AG20443 (cell line): ENCODE measurements at regions not wholly inside any gene's neighbourhood (a gene's known extent, or its start where the extent isn't known, plus 50 kb on each side); places are given as distances from the start of the nearest gene placed in this dataset.

Experiments
- DNase-seq: peaks from one replicate; pipeline ENCODE4 v3.0.0; 2012; ENCODE audit warnings: low spot score, mixed read lengths

- DNase-seq: no peak
These were observed 608.3 kb upstream of the PCDH10 start for GRCh38 chr4:132540797-132541196.

GRCh38 chr4:132542228-132542627, 606.9 kb upstream of the PCDH10 start:
- DNase-seq: no peak

- DNase-seq: no peak
These were observed 600.6 kb upstream of the PCDH10 start for GRCh38 chr4:132548463-132548862.

- DNase-seq: no peak
These were observed 592.8 kb upstream of the PCDH10 start for GRCh38 chr4:132556316-132556715.

- no peak for DNase-seq
These were observed 591.4 kb upstream of the PCDH10 start for GRCh38 chr4:132557660-132558059.

GRCh38 chr4:132564920-132565319, 584.2 kb upstream of the PCDH10 start:
- no peak for DNase-seq

- no peak for DNase-seq
These were observed 583.6 kb upstream of the PCDH10 start for GRCh38 chr4:132565542-132565941.

GRCh38 chr4:132572210-132572609, 576.9 kb upstream of the PCDH10 start:
- DNase-seq: no peak

GRCh38 chr4:132587626-132588025, 561.5 kb upstream of the PCDH10 start:
- no peak for DNase-seq

GRCh38 chr4:132592340-132592739, 556.8 kb upstream of the PCDH10 start:
- no peak for DNase-seq

GRCh38 chr4:132592850-132593249, 556.2 kb upstream of the PCDH10 start:
- no peak for DNase-seq

GRCh38 chr4:132593717-132594400, 555.2 kb upstream of the PCDH10 start:
- no peak for DNase-seq

GRCh38 chr4:132596186-132596585, 552.9 kb upstream of the PCDH10 start:
- DNase-seq: no peak

GRCh38 chr4:132605551-132605950, 543.5 kb upstream of the PCDH10 start:
- no peak for DNase-seq

- no peak for DNase-seq
These were observed 534.4 kb upstream of the PCDH10 start for GRCh38 chr4:132614682-132615081.

GRCh38 chr4:132619968-132620367, 529.1 kb upstream of the PCDH10 start:
- DNase-seq: no peak

GRCh38 chr4:132642016-132642817, 506.9 kb upstream of the PCDH10 start:
- DNase-seq: peak; percentile 7

- DNase-seq: no peak
These were observed 502.9 kb upstream of the PCDH10 start for GRCh38 chr4:132646186-132646585.

GRCh38 chr4:132651196-132651595, 497.9 kb upstream of the PCDH10 start:
- no peak for DNase-seq

GRCh38 chr4:132660181-132660580, 488.9 kb upstream of the PCDH10 start:
- DNase-seq: no peak

- no peak for DNase-seq
These were observed 486.6 kb upstream of the PCDH10 start for GRCh38 chr4:132662456-132662855.

GRCh38 chr4:132669786-132670185, 479.3 kb upstream of the PCDH10 start:
- no peak for DNase-seq

- DNase-seq: no peak
These were observed 478.5 kb upstream of the PCDH10 start for GRCh38 chr4:132670557-132670956.

GRCh38 chr4:132683957-132684356, 465.1 kb upstream of the PCDH10 start:
- DNase-seq: no peak
